CD4-positive, alpha-beta T cell treated with Interleukin-17A for 1 hour (primary cell): ENCODE measurements at regions not wholly inside any gene's neighbourhood (a gene's known extent, or its start where the extent isn't known, plus 50 kb on each side); places are given as distances from the start of the nearest gene placed in this dataset.

Experiments
- DNase-seq: peaks from one replicate; pipeline ENCODE4 v3.0.0-alpha.2; 2020

DNA sequence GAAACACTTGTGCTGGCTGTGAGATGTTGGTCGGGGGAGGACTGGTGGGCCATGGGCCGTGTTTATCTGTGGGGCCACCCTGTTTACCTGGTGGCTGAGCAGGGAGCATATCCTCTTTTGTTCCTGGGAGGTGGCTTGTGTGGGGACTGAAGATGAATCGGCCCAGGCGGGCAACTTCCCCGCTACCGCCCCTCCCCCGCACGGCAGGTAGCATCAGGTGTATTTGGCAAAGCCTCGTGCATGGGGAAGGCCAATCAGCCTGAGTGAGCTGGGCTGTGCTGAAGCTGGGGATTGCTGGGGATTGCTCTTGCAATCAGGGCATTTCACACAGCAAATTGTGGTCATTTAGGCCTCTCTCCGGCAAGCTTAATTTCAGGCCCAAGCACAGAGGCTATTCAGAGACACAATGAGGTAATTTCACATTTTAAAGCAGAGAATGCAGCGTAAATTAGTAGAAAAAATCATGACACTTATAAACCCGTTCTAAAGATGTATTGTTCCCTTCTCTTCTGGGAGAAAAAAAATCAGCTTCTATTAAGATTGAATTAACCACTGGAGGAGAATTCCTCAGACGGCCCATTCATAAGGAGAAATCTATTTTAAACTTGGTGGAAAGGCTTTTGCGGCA lies 197.7 kb upstream of the POU3F1 start:
- DNase-seq, result no peak

DNA sequence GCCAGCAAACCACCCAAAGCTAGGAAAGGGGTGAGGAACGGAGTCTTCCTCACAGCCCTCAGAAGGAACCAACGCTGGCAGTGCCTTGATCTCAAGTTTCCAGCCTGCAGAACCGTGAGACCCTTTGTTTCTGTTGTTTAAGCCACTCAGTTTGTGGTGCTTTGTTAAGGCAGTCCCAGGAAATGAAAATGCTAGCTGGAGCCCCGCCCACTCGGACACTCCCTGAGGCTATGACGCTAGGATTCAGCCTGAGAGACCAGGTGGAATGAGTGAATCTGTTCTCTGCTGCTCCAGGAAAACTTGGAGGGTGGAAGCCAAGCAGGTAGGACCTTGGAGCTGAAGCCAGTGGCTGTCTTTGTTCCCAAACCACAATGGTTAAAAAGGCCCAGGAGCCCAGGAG lies 196.5 kb upstream of the POU3F1 start:
- DNase-seq, result no peak

DNA sequence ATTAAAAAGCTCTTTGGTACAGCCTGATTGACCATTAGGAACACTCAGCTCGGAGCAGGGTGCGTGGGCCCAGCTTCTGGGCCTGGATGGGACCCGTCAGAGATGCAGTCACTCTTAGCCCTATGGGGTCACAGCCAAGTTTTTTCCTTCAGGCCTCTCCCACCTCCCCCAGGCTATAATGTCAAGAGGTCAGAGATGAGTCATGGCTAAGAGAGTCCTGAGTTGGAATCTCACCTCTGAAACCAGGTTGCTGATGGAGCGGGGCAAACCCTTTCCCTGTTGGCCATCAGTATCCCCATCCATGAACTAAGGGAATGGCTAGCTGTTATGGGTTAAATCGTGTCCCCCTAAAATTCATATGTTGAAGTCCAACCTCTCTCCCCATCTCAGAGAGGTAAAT lies 195.9 kb upstream of the POU3F1 start:
- no peak for DNase-seq

DNA sequence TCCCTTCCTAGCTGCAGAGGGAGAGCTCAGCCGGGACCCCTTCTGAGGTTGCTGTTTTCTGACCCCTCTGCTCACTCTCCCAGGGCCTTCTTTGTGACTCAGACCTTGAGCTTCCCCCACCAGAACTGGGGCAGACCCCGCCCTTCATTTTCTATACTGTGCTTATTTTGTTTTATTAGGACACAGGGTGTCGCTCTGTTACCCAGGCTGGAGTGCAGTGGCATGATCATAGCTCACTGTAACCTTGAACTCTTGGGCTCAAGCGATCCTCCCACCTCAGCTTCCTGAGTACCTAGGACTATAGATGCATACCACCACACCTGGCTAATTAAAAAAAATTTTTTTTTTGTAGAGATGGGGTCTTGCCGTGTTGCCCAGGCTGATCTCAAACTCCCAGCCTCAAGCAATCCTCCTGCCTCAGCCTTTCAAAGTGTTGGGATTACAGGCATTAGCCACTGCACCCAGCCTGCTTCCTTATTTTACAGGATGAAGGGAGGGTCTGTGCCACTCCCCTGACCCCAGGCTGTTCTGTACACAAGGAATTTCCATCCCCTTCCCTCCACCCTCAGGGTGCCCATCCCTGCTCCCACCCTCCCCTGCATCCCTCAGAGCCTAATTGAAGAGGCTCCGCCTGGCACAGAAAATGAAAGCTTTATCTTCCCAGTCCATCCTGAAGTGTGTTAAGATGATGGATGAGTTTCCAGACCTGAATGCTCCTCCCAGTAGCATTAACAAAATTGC lies 195.2 kb upstream of the POU3F1 start:
- no peak for DNase-seq

DNA sequence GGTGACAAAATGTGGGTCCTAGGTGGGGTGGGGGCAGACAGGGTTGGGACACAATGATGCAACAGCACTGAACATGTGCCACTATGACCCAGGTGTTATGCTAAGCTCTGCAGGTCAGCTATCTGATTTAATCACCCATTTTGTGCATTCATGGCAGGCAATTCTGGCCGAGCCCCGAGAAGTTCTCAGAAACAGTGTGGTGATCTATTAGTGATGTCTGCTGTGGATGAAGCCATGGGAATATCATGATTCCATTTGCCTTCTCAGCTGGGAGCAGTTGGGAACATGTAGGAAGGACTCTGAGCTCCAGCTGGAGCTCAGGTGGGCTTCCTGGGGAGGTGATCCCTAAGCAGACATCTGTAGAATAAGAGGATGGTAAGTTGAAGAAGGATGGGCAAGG lies 194.0 kb upstream of the POU3F1 start:
- DNase-seq, result no peak

DNA sequence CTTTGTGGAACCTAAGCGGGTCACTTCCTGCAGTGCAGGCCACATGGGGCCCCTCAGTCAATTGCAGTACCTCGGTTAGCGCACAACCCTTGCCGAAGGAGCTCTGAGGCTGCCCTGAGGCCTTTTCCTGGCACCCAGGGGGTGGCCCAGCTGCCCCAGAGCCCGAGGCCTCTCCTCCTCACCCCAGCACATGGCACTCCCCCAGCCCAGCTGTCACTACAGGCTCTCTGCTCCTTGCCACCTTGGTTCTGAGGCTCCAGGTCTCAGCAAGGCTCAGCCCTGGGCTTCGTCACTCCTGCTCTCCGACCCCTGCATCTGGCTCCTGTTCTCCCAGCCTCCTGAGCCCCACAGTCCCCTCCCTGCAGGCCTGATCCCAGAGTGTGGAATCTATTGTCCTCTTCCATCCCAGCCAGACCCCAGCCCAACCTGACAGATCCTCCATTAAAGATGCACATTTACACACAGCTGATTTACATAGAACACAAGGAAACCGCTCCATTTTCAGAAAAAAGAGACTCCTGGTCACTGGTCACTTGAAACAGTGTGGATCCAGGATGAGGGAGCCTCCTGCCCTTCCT lies 192.8 kb upstream of the POU3F1 start:
- DNase-seq, result no peak

DNA sequence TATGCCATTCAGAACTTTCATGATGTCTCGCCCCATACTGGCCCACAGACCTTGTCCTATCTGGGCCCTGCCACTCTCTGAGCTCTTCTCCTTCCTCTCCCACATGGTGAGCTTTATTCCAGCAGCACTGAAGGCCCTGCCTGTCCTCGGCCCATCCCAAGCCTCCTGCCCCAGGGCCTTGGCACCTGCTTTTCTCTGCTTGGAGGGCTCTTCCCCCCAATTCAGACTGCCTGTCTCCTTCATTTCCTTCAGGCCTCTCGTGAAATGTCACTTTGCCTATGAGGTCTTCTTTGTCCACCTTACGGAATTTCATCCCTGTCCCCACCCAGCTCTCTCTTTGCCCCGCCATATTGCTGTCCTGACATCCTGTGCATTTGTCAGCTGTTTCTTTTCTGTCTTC lies 191.7 kb upstream of the POU3F1 start:
- DNase-seq, result no peak

DNA sequence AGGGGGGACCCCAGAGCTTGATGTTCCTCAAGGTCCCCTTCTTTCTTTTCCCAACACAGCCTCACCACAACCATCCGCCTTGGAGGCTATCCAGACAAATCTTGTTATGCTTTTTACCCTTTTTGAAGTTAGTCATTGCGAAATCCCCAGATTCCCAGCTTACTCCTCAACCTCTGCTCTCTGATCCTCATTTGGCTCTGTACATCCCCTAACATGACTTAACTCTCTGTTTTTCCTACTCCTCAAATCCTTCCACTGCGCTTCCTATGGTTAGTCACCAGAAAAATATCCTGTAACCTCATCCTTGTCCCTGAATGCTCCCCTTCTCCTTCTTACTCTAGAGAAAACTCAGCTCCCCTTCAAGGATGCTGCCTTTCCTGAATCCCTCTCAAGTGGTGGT lies 189.1 kb upstream of the POU3F1 start:
- no peak for DNase-seq

DNA sequence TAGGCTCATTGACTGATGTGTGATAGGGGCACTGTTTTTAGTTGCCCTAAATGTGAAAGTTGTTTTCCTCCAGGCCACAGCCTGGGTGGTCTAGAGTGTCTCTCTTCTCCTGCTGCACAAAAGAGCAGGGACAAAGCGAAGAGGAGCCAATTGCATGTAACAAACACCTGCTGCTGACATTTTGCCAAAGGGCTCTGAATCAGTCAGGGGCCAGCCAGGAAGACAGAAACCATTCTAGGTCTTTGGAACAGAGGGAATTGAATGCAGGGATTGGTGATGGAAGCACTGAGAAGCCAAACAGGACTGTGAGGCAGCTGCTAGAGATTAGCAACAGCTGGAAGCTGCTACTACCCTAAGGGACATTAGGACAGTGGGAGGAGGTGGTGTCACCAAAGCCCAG lies 185.3 kb upstream of the POU3F1 start:
- DNase-seq, result no peak

DNA sequence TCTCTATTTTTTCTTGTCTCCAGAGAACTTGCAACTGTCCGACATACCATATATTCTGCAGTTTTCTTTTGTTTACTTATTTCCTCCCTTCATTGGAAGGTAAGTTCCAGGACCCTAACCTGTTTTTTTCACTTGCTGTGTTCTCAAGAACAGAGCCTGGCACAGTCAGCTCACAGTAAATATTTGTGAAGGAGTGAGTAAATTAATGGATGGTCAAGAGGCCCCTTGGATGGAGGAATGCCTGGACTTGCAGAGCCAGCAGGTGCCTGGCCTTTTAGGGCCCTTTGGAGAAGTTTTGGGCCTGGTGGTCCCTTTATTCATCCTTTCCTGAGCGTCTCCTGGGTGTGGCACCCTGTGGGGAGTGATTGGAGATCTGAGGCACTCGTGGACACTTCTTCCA lies 182.1 kb upstream of the POU3F1 start:
- no peak for DNase-seq

DNA sequence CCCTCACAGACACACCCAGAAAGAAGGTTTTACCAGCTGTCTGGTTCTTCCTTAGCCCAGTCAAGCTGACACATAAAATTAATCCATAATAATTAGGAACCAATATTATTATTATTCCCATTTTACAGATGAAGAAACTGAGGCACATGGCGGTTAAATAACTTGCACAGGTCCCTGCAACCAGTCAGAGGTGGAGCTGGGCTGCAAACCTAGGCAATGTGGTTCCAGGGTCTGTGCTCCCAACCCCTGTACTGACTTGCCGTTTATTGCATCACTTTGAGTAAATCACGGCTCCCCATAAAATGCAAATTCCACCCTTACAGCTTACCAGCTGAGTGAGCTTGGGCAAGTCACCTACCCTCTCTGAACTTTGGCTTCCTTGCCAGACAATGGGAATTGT lies 179.2 kb upstream of the POU3F1 start:
- no peak for DNase-seq

DNA sequence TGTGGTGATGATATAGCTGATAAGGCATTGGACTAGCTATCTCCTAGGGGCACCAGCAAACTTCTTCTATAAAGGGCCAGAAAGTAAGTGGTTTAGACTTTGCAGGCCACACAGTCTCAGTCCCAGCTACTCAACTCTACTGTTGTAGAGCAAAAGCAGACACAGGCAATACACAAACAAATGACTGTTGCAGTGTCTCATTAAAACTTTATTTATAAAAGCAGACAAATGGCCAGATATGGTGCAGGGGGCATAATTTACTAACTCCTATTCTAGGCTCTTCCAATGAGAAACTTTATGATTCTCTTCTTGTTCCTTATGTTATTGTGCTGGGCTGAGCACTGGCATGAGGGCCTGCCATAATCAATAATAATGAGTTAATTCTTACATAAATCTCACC lies 176.8 kb upstream of the POU3F1 start:
- DNase-seq, result no peak

DNA sequence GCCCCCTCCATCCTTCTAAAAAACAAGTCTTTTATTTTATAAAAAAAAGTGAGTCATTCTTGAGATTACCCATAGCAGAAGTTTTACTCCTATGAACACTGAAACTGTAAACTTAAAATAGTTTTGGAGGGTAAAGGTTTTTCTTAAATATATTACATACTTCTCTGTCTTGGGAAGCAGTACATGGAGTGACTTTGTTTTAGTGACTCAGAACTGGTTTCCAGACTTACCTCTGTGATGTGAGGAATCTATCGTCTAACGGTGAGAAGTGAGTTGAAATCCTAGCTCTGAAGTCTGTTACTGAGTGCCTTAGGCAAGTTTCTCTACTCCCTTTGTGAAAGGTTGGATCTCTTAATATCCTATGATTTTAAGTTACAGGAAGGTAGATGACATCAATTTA lies 176.3 kb upstream of the POU3F1 start:
- DNase-seq, result no peak

DNA sequence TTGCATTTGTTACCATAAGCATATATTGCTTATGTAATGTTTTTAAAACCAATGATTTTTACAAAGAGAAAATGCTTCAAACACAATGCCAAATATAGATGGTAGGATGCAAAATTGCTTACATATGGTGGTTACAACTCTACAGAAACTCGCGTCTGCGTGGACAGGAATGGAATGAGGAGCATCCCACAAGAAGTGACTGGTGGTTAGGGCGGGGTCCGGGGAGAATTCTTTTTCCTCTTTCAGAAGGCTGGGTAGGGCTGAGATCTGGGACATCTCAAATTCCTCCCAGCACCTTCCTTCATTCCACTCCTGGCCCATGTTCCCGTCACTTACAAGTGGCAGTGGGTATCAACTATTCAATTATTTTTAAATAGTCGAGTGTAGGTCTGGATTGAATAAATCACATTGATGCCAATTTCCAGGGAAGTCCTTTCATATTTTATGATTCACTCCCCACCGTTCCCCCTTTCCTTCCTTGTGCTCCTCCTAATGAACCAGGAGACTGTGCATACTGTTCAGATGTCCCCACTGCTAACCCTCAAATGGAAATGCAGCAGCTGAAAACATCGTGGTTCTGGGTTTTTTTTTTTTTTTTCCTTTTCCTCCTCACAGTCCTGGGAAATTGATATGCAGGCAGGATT lies 174.5 kb upstream of the POU3F1 start:
- DNase-seq, result no peak

DNA sequence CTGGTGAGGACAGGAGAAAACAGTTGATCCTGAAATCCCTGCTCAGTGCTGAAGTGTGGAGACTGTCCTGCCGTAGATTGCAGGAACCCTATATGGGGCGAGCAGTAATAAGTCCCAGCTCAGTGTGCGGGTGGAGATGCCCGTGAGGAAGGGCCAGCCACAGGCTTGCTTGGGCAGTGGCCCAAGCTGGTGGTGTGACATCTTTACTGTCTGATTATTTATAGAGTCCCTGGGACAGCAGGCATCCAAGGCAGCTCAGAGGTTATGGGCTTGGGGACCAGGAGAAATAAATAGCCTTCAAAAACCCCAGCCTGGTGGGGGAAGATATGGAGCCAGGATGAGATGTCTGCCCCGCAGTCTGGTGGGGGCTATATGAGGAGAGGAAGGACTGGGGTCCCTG lies 170.7 kb upstream of the POU3F1 start:
- DNase-seq, result no peak

DNA sequence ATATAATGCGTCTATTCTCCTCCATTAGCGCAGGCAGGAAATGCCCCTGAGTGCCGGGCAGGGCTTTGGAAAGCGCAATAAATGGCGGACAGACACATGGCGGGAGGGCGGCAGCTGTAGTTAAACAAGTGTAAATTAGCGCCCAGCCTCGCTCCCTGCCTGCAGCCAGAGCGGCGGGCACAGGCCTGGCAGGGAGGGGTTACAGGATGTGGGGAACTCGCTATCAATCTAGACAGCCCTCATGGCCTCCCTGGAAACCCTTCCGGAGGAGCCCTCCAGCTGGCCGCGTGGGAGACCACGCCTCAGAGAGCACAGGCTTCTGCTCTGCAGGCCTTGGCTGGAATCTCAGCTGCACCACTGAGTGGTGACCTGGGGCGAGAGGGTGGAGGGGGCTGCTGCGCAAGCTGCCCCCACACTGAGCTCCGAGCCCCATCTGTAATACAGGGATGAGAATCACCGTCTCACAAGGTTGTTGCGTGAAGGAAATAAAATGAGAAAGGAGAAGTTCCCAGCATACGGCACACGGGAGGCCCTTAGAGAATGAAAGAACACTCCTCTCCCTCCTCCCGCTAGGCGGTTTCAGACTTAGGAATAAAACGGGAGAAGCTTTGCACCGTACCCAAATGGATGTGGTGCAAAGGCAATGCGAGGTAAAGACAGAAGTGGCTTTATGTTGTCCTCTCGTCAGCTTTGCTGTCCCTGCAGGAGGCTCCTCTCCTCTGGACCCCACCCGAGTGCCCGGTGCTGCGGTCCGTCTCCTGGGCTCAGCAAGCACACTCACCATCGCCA lies 167.2 kb upstream of the POU3F1 start:
- no peak for DNase-seq

DNA sequence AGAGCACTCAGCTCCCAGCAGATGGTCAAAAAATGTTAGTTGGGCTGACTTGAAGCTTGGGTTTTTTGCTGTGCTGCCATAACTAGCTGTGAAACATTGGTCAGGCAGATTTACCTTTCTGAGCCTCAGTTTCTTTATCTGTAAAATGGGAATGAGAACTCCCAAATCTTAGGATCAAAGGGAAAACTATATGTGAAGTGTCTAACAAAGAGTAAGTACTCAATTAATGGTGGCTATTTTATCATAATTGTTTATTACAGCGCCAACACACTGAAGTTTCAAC lies 164.2 kb upstream of the POU3F1 start:
- no peak for DNase-seq

DNA sequence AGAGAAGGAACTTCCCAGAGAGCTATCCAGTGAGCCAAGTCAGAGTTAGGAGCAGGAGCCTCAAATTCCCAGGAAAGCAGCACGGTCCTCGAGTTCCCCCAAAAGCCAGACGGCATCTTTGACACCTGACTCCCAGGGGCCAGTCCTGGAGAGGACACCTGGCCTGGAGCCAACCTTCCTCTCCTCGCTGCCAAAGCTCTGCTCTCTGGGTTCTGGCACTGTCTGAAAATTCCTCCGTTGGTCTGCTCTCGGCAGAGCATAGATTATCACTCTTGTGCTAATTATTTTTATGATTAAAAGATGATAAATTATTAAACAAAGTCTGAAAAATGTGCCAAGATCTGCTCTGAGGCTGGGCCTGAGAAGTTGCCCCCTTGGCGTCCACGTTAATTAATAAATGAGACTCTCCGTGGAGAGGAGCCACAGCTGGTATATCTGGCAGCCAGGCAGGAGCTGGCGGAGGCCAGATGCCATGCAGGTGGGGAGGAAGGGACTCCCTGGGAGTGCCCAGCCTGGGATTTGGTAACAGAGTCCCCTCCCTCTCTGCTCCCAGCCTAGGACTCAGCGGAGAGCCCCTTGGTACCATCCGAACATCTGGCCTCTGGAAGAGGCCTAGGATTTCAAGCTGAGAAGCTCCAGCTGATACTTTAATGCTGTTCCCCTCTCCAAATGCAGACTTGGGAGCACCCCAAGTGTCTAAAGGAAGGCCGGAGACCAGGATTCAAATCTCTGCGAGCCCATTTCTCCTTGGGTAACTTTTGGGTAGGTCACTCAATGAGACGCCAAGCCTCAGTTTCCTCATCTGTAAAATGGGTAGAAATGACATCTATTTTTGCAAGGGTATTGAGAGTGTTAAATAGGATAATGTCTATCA lies 163.7 kb upstream of the POU3F1 start:
- no peak for DNase-seq

DNA sequence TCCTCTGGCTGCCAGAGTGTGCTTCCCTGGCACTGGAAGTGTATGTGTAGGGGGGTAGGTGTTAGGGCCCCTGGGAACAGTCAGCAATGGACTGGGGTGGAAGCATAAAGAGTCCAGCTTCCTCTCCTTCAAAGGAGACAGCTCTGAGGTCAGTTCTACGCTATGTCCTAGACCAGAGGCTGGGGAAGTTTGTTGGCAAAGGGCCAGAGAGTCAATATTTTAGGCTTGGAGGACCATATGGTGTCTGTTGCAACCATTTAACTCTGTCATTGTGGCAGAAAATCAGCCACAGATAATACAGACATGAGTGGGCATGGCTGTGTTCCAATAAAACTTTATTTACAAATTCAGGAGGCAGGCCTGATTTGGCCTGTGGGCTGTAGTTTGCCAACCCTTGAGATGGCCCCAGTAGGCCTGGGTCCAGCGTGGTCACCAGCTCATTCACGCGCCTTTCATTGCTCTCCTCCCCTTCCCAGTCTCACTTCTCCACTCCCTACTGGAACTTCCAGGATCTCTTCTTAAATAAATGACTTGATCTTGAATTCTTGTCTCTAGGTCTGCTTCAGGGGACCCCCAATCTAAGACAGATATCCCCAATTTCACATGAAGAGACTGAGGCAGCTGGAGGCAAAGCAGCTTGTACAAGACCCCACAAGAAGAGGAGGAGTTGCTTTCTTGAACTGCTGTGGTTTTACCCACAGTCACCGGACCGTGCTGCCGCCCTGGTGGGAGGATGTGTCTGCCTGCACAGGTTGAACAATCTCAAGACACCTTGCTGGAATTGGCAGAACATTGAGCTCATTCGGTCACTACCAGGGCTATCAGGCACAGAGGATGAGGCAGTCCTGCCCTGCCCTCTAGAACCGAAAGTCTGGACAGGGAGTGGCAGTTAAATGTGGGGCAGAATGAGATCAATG lies 162.4 kb upstream of the POU3F1 start:
- DNase-seq, result no peak

DNA sequence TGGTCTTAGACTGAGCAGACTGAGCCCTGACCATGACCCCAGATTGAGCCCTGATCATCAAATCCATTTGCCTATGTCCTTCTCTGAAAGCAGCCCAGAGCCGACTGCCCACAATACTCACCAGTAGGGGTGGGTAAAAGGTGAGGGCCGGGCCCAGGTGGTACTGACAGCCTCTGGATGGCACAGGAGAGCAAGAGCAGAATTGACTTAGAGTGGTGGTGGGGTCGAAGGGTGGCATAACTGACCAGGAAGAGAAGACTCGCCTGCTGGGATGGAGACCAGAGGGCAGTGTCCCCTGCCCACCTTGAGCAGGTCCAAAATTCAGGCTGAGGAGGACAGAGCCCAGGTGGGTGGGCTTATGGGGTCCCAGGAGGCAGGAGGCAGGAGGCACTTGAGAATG lies 161.3 kb upstream of the POU3F1 start:
- no peak for DNase-seq

DNA sequence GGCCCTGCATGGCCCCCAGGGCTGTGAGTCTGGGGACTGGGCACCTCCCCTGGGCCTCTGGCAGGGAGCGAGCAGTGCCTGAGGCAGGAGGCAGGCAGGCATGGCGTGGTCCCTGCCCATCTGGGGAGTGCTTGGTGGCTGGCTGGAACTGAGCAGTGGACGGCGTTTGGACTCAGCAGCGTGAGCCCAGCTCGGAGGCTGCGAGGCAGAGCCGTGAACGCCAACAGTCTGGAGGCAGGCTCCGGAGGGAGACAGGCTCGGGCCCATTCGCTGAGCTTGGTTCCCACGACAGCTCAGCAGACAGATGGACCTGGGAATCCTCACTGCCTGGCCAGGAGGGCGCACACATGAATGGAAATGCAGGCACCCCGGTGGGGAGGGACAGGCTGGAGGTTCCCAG lies 160.7 kb upstream of the POU3F1 start:
- DNase-seq, result no peak

DNA sequence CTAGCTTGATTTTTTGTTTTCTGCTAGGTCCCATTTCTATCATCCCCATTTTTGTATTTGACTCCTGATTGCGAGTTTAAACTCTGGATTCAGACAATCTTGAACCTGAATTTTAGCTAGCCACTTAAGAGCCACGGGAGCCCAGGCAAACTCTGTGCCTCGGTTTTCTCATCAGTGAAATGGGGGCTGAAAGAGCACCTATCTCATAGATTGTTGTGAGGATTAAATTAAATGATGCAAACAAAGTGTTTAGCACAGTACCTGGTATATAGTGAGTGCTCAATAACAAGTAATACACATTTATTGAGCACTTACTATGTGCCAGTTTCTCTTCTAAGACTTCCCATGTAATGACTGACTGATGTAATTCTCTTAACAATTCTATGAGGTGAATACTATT lies 158.1 kb upstream of the POU3F1 start:
- no peak for DNase-seq
